Kasumi-1 (cell line): ENCODE measurements at regions not wholly inside any gene's neighbourhood (a gene's known extent, or its start where the extent isn't known, plus 50 kb on each side); places are given as distances from the start of the nearest gene placed in this dataset.
"Not testable (repeated sequence)": the region's sequence is repeated elsewhere in the genome, so short reads cannot be mapped to it uniquely, and the experiment has no call there.

ENCODE experiments used
- DNase-seq, 2 experiments: peaks; one replicate each; lab custom pipeline; 2025; lab: John Stamatoyannopoulos, UW

- no peak for DNase-seq
These were observed 111.3 kb downstream of the DYRK2 start for GRCh38 chr12:67759829-67760228.

GRCh38 chr12:67760586-67761275, 112.2 kb downstream of the DYRK2 start:
- DNase-seq = no peak

- no peak for DNase-seq
These were observed 113.0 kb downstream of the DYRK2 start for GRCh38 chr12:67761566-67761965.

- DNase-seq = no peak
These were observed 115.5 kb downstream of the DYRK2 start for GRCh38 chr12:67764055-67764454.

DNA sequence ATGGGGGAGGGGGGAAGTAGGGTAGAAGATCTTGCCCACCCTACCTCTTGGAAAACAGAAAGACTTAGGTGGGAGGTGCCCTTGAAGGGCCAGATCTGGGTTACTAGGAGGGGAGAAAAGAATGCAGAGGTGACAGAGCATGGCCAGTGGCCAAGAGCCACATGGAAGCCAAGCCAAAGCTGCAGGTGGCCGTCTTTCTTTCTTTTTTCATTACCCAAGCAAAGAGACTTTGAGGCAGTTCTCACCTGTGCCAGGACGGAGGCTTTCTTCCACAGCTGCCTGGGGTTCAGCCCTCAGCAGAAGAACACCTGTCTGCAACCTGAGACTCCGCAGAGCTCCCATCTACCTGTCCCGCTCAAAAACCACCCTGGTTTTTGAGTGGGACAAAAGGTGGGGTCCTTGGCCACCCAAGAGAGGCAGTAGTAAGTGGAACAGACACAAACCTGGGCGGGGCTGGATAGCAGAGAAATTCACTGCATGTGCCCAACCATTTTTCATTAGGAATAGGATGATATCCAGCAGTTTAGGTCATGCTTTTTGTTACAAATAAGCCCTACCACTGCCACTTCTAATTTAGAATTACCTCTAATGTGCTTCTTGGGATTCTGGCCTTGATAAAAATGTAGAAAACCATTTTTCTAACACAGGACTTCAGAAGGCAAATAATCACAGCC, 116.5 kb downstream of the DYRK2 start:
- DNase-seq = no peak

GRCh38 chr12:67765776-67766766, 117.5 kb downstream of the DYRK2 start:
- DNase-seq = no peak

DNA sequence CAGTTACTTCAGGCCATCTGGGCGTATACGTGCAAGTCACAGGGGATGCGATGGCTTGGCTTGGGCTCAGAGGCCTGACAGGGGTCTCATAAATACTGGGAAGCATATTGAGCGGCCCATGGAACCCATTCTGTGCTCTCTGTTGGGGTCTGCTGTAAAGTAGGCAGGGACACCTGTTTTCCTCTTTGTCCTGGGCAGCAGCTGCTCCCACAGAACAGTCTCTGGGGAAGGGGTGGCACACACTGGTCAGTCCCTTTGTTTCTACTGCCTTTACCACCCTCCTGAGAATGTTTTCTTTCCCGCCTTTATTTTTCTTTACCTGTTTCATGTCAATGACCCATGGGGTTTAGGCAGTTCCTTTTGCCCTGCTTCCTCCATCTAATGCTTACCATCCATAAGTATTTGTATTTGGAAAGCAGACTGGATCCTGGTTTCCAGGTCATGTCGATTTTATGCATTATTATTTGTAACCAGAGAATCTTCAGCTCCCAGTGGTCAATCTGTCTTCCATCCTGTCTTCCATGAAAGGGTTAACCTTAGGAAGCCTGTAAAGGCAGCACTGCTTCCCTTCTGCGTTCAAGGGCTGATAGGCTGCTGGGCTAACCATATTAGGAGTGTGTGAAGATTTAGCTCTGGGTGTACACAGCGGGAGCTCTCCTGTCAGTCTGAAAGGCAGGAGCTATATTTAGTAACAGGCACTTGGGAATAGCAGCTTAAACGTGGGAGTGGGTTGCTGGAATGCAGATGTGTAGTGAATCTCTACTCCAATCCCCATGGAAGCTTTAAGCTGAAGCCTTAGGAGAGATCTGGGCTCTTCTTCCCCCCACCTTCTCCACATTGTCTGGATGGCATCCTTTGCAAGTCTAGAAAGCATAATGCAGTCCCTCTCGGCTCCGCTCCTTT, 124.0 kb downstream of the DYRK2 start:
- no peak for DNase-seq

DNA sequence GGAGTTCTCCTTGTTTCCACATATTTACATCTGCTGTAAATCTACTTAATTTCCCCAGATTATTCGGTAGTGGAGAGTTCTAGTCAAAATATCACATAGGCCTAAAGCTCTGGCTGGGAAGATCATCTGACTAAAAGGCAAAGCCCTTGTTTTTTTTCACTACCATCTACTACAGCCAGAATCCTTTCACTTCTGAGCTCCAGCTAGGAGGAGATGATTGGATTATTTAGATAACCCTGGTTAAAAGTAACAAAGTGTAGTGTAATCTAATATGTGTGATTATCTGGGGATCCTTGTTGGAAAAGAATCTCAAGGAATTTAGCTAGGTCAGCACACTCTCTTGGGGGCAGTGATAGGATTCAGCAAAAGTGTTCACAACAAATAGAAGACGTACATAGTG, 125.4 kb downstream of the DYRK2 start:
- no peak for DNase-seq

GRCh38 chr12:67774983-67775587, 126.5 kb downstream of the DYRK2 start:
- no peak for DNase-seq

GRCh38 chr12:67780580-67781084, 132.1 kb downstream of the DYRK2 start:
- DNase-seq = no peak

DNA sequence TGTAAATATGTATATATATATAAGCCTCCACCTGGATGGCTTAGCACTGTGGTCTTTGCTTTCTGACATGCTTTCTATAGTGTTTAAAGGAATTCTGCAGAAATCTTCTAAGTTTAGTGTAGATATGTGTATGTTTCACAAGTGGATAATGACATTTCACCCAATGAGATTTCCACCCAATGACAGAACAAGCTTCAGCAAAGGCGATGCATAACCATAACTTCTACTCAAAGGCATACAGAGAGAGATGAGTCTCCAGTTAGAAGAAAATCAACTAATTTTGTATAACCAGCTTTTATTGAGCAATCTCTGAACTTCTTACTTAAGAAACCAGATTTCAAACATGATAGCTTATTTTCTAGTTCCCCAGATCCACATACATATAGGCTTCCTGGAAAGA, 134.0 kb downstream of the DYRK2 start:
- DNase-seq = no peak

GRCh38 chr12:67783393-67783792, 134.8 kb downstream of the DYRK2 start:
- no peak for DNase-seq

DNA sequence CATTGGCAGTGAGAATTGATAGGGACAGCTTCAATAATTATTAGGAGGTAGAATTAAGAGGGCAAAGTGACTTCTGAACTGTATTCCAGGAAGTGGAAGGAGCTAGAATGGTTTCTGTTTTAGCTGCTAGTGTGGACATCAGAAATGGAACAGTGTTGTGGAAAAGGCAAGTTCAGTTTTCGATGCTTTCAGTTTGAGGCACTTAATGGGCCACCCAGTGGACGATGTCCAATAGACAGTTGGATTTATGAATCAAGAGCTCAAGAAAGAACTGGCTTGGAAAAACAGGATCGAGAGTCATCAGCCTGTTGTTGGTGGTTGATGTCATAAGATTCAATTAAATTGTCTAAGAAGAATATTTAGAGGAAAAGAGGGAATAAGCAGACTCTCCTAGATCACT, 136.3 kb downstream of the DYRK2 start:
- no peak for DNase-seq

GRCh38 chr12:67786086-67786485, 137.5 kb downstream of the DYRK2 start:
- DNase-seq = no peak

- DNase-seq = no peak
These were observed 139.6 kb downstream of the DYRK2 start for GRCh38 chr12:67788118-67788517.

DNA sequence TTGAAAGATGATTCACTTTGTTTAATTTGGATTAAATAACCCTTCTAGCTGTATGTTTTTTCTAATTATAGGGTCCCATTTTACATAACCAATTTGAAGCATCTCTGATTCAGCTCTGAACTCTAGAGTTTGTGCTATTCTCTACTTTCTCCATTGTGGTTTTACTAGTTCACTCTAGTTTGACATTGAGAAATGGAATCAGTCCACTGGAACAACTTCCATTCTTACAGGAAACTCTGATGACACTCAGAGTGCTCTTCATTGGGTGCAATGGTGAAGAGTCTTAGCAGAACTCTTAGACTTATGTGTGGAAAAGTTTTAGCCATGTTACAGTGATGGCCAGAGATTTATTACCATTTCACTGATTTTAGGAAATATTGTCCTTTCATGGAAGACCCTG, 140.7 kb downstream of the DYRK2 start:
- no peak for DNase-seq

DNA sequence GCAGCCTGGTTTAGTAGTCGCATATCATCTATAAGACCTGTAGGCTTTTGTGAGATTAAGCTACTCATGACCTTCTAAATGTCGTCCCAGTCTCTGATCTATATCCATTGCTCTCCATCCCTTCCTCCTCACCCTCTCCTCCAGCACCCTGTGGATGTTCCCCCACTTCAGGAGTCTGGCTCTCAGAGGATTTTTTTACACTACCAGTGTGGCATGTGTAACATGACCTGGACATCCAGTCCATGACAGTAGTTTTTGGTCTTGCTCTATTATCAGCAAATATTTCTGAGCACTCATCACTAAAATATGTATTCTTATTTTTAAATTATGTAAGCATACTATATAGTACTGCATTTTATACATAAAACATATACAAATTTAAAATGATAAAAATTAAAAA, 142.1 kb downstream of the DYRK2 start:
- no peak for DNase-seq

GRCh38 chr12:67791362-67791761, 142.8 kb downstream of the DYRK2 start:
- DNase-seq = not testable (repeated sequence)

GRCh38 chr12:67792185-67792584, 143.6 kb downstream of the DYRK2 start:
- DNase-seq = no peak

DNA sequence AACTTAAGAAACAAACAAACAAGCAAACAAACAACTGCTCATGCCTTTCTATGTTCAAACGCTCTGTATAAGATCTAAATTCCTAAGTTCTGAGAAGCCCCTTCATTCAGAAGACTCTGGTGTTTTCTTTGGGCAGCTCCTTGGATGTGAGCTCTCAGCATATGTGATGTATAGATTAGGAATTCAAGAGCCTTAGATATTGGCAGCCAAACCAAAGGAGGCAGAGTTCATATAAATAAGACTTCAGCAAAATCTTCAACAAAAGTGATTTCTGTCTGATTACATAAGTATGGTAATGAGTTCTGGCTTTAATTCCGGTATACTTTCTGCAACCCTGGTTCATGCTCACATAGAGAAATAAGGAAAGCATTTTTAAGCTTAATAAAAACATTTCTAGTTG, 145.6 kb downstream of the DYRK2 start:
- no peak for DNase-seq

GRCh38 chr12:67795236-67795635, 146.7 kb downstream of the DYRK2 start:
- DNase-seq = no peak
